ENCODE measurements at regions not wholly inside any gene's neighbourhood (a gene's known extent, or its start where the extent isn't known, plus 50 kb on each side); places are given as distances from the start of the nearest gene placed in this dataset.
"Not testable (repeated sequence)": the region's sequence is repeated elsewhere in the genome, so short reads cannot be mapped to it uniquely, and the experiment has no call there.

DNA sequence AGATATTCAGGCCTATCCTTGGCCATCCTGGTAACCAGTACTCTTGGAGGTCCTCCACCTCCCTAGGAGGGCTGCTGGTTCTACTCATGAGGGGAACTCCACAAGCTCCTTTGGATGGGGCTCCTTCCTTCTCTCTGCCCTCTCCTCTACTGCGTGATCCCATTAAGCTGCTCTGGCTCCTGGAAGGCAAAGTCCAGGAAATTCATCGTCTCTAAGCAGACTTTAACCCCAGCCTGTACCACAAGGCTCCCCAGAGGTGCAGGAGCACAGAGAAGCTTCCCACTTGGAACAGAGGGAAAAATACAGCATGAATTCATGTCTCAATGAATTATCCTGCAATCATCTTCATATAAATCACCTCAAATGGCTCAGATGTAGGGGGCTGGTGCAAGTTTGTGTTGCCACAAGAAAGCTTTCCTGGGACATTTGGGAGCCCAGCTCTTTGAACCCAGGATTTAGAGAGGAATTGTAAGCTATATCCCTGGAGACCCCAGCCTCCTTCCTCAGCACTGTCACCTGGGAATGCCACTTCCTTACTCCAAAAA, 355.4 kb downstream of the CDC5L start:
- Histone ChIP-seq H3K27me3 (ENCODE audit: insufficient read depth, low read depth, low read length) (no peaks in the 10 kb centered on the region), H3K79me2 (replicated peaks; ENCODE audit: insufficient read depth, low read length) (no peaks in the 10 kb centered on the region), H2AFZ (ENCODE audit: low read depth, low read length) (no peak overlapping the region), H3K36me3 (ENCODE audit: insufficient read depth, low read length) (no peaks in the 10 kb centered on the region), H3K9ac (ENCODE audit: low read length) (no peak overlapping the region), H4K20me1 (ENCODE audit: insufficient read depth) (no peaks in the 10 kb centered on the region), H3K9me3 (ENCODE audit: low read length) (no peaks in the 10 kb centered on the region), H3K4me3 (ENCODE audit: low read length) (no peak overlapping the region), H3K4me2 (ENCODE audit: low read length) (no peak overlapping the region), H3K9me2 (ENCODE audit: insufficient read depth, low read length) (no peaks in the 10 kb centered on the region), H3K27ac (ENCODE audit: low read length) (no peak overlapping the region), H3F3A (ENCODE audit: insufficient read depth, low read length, poor library complexity, severe bottlenecking) (no peaks in the 10 kb centered on the region)
- no peak for TF ChIP-seq TAF1 (IDR thresholded peaks at IDR 0.05; ENCODE audit: low read depth)
- no peak for TF ChIP-seq MXI1 (conservative IDR thresholded peaks at IDR 0.05; ENCODE audit: poor library complexity, severe bottlenecking)
- no peak for TF ChIP-seq REST (IDR thresholded peaks at IDR 0.05; ENCODE audit: borderline replicate concordance)
- no peak for TF ChIP-seq EP300 (conservative IDR thresholded peaks at IDR 0.05; ENCODE audit: poor library complexity, severe bottlenecking)
- no peak for TF ChIP-seq RAD21 (conservative IDR thresholded peaks at IDR 0.05)
- TF ChIP-seq EZH2 (IDR thresholded peaks at IDR 0.05; ENCODE audit: borderline replicate concordance, insufficient read depth, low read length, poor library complexity, severe bottlenecking) = no peak
- no peak for TF ChIP-seq SMC3 (conservative IDR thresholded peaks at IDR 0.05; ENCODE audit: poor library complexity)
- no peak for TF ChIP-seq CTCF (IDR thresholded peaks at IDR 0.05; ENCODE audit: poor library complexity, severe bottlenecking)
- TF ChIP-seq POLR2AphosphoS5 (IDR thresholded peaks at IDR 0.05) = no peak

DNA sequence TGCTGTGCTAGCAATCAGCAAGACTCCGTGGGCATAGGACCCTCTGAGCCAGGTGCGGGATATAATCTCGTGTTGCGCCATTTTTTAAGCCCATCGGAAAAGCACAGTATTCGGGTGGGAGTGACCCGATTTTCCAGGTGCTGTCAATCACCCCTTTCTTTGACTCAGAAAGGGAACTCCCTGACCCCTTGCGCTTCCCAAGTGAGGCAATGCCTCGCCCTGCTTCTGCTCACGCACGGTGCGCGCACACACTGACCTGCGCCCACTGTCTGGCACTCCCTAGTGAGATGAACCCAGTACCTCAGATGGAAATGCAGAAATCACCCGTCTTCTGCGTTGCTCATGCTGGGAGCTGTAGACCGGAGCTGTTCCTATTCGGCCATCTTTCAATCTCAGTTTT, 372.6 kb downstream of the CDC5L start:
- H3K4me2 ChIP-seq (ENCODE audit: low read length); H3K9ac ChIP-seq (ENCODE audit: low read length); H4K20me1 ChIP-seq (ENCODE audit: insufficient read depth); H3K27me3 ChIP-seq (ENCODE audit: insufficient read depth, low read depth, low read length); H3F3A ChIP-seq (ENCODE audit: insufficient read depth, low read length, poor library complexity, severe bottlenecking); H3K9me2 ChIP-seq (ENCODE audit: insufficient read depth, low read length); H3K9me3 ChIP-seq (ENCODE audit: low read length); H3K27ac ChIP-seq (ENCODE audit: low read length); H3K36me3 ChIP-seq (ENCODE audit: insufficient read depth, low read length); H3K4me3 ChIP-seq (ENCODE audit: low read length); H3K79me2 ChIP-seq (replicated peaks; ENCODE audit: insufficient read depth, low read length); H2AFZ ChIP-seq (ENCODE audit: low read depth, low read length): not testable (repeated sequence)

DNA sequence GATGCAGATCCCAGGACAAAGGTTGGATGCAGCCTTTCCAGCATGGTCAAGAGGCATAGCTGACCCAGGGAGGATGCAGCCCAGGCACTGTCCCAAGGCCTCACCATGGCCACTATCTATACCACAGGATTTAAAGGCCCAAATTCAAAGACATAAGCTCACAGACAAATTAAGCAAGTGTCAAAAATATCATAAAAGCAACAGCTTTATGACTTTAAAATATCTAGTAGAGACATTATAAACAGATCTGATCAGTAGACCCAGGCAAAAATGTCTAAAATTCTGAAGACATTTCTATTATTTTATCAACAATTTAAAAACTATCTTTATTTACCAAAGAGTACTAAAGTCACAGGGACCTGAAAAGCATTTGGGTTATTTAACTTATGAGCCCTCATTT, 373.5 kb downstream of the CDC5L start:
- H3K27me3 ChIP-seq (ENCODE audit: insufficient read depth, low read depth, low read length) = no peaks in the 10 kb centered on the region
- no peak overlapping the region for H3K9ac ChIP-seq (ENCODE audit: low read length)
- no peaks in the 10 kb centered on the region for H3K9me2 ChIP-seq (ENCODE audit: insufficient read depth, low read length)
- H3K79me2 ChIP-seq (replicated peaks; ENCODE audit: insufficient read depth, low read length) = no peaks in the 10 kb centered on the region
- H3K36me3 ChIP-seq (ENCODE audit: insufficient read depth, low read length) = no peaks in the 10 kb centered on the region
- H2AFZ ChIP-seq (ENCODE audit: low read depth, low read length) = no peak overlapping the region
- no peak overlapping the region for H3K4me2 ChIP-seq (ENCODE audit: low read length)
- no peak overlapping the region for H3K27ac ChIP-seq (ENCODE audit: low read length)
- no peaks in the 10 kb centered on the region for H3K9me3 ChIP-seq (ENCODE audit: low read length)
- H4K20me1 ChIP-seq (ENCODE audit: insufficient read depth) = no peaks in the 10 kb centered on the region
- H3K4me3 ChIP-seq (ENCODE audit: low read length) = no peak overlapping the region
- H3F3A ChIP-seq (ENCODE audit: insufficient read depth, low read length, poor library complexity, severe bottlenecking) = no peaks in the 10 kb centered on the region
- no peak for TF ChIP-seq POLR2AphosphoS5 (IDR thresholded peaks at IDR 0.05)
- TF ChIP-seq REST (IDR thresholded peaks at IDR 0.05; ENCODE audit: borderline replicate concordance) = no peak
- TF ChIP-seq TAF1 (IDR thresholded peaks at IDR 0.05; ENCODE audit: low read depth) = no peak
- no peak for TF ChIP-seq EZH2 (IDR thresholded peaks at IDR 0.05; ENCODE audit: borderline replicate concordance, insufficient read depth, low read length, poor library complexity, severe bottlenecking)
- no peak for TF ChIP-seq RAD21 (conservative IDR thresholded peaks at IDR 0.05)
- no peak for TF ChIP-seq MXI1 (conservative IDR thresholded peaks at IDR 0.05; ENCODE audit: poor library complexity, severe bottlenecking)
- TF ChIP-seq EP300 (conservative IDR thresholded peaks at IDR 0.05; ENCODE audit: poor library complexity, severe bottlenecking) = no peak
- TF ChIP-seq SMC3 (conservative IDR thresholded peaks at IDR 0.05; ENCODE audit: poor library complexity) = no peak
- no peak for TF ChIP-seq CTCF (IDR thresholded peaks at IDR 0.05; ENCODE audit: poor library complexity, severe bottlenecking)

Data from neural cell (in vitro differentiated cells).